H1 (cell line): ENCODE measurements at regions not wholly inside any gene's neighbourhood (a gene's known extent, or its start where the extent isn't known, plus 50 kb on each side); places are given as distances from the start of the nearest gene placed in this dataset.

Experiments used
- CTCF ChIA-PET: fragments of 300-600 bp; sonication (Branson Sonifier 250); formaldehyde crosslinking; loops from one replicate; lab custom pipeline; 2021; ENCODE audit not compliant: partially characterized antibody; lab: Charles Lee
- POLR2A ChIA-PET: fragments of 300-600 bp; sonication (Branson Sonifier 250); formaldehyde crosslinking; loops from one replicate; lab custom pipeline; 2021; ENCODE audit warnings: inconsistent platforms; ENCODE audit not compliant: partially characterized antibody; lab: Charles Lee
- DNase-seq, 2 experiments: peaks; one replicate each; pipeline versions ENCODE4 v3.0.0 to v3.0.0-alpha.2; 2010 to 2022; ENCODE audit warnings: low spot score in 2 of 2, low read depth in 1 of 2, mixed read lengths in 1 of 2
- FAIRE-seq: peaks from 2 replicates; lab custom pipeline; 2011; peaks lifted over from hg19 to GRCh38; lab: Jason Lieb, UNC
- H2AFZ ChIP-seq: 2 replicates; pipeline ENCODE4 v1.8.1; 2012; ENCODE audit warnings: low read length, inconsistent platforms
- H2AK5ac ChIP-seq: 2 replicates; pipeline ENCODE4 v1.6.1; 2013; ENCODE audit warnings: low read depth, low read length
- H2BK120ac ChIP-seq: replicated peaks from 2 replicates; pipeline ENCODE3; 2013; ENCODE audit warnings: low read depth, low read length, inconsistent platforms
- H2BK12ac ChIP-seq: 2 replicates; pipeline ENCODE4 v1.6.1; 2013; ENCODE audit warnings: low read depth, low read length
- H2BK15ac ChIP-seq: 2 replicates; pipeline ENCODE4 v1.6.1; 2013; ENCODE audit warnings: low read length
- H2BK20ac ChIP-seq: 2 replicates; pipeline ENCODE4 v1.6.1; 2013; ENCODE audit warnings: low read length
- H2BK5ac ChIP-seq: 2 replicates; pipeline ENCODE4 v1.6.1; 2013; ENCODE audit warnings: low read depth, low read length
- H3K14ac ChIP-seq: 2 replicates; pipeline ENCODE4 v1.6.1; 2013; ENCODE audit warnings: inconsistent platforms; ENCODE audit not compliant: insufficient read length
- H3K18ac ChIP-seq: 2 replicates; pipeline ENCODE4 v1.6.1; 2013; ENCODE audit warnings: low read length; ENCODE audit errors: extremely low read depth
- H3K23ac ChIP-seq: 2 replicates; pipeline ENCODE4 v1.6.1; 2013; ENCODE audit warnings: inconsistent platforms; ENCODE audit not compliant: insufficient read length
- H3K23me2 ChIP-seq: 2 replicates; pipeline ENCODE4 v1.6.1; 2013; ENCODE audit warnings: low read depth, low read length
- H3K27ac ChIP-seq: 2 replicates; pipeline ENCODE4 v1.6.1; 2011; ENCODE audit warnings: low read depth, low read length, inconsistent platforms
- H3K27me3 ChIP-seq, 4 experiments: replicated peaks in 1 of 4; 1 replicate in 1 of 4; 2 replicates in 3 of 4; pipeline versions ENCODE4 v1.6.1 to v1.8.1; 2011 to 2013; ENCODE audit warnings: low read length in 3 of 4, mild to moderate bottlenecking in 3 of 4, inconsistent platforms in 2 of 4, mixed read lengths in 2 of 4, moderate library complexity in 1 of 4; ENCODE audit not compliant: control insufficient read depth in 3 of 4, insufficient read depth in 3 of 4; ENCODE audit errors: extremely low read depth in 1 of 4
- H3K36me3 ChIP-seq, 4 experiments: 2 replicates each; pipeline versions ENCODE4 v1.6.1 to v1.8.1; 2011 to 2013; ENCODE audit warnings: mild to moderate bottlenecking in 4 of 4, low read length in 3 of 4, moderate library complexity in 2 of 4, control low read depth in 1 of 4, inconsistent platforms in 1 of 4; ENCODE audit not compliant: insufficient read depth in 4 of 4, control insufficient read depth in 2 of 4
- H3K4ac ChIP-seq: replicated peaks from 2 replicates; pipeline ENCODE3; 2013; ENCODE audit warnings: low read length, low read depth, mixed read lengths, inconsistent platforms; ENCODE audit not compliant: insufficient read length
- H3K4me1 ChIP-seq, 4 experiments: replicated peaks in 1 of 4; 1 replicate in 1 of 4; 2 replicates in 3 of 4; pipeline versions ENCODE4 v1.6.1 to v1.8.1; 2011 to 2013; ENCODE audit warnings: low read length in 3 of 4, inconsistent platforms in 2 of 4, mixed read lengths in 1 of 4; ENCODE audit not compliant: insufficient read depth in 4 of 4, control insufficient read depth in 3 of 4
- H3K4me2 ChIP-seq, 2 experiments: 2 replicates each; pipeline versions ENCODE4 v1.6.1 to v1.8.1; 2011 to 2013; ENCODE audit warnings: low read depth in 2 of 2, low read length in 2 of 2, control low read depth in 1 of 2, inconsistent platforms in 1 of 2, mild to moderate bottlenecking in 1 of 2; ENCODE audit not compliant: insufficient read depth in 1 of 2
- H3K4me3 ChIP-seq, 4 experiments: fragments of 200-600, 300-600 bp in 1 of 4; sonication (generic), shearing (Covaris generic), sonication (Bioruptor Twin) in 1 of 4; 2 replicates each; pipeline versions ENCODE4 v1.5.1 to v1.8.1; 2011 to 2016; ENCODE audit warnings: low read length in 4 of 4, low read depth in 3 of 4, control low read depth in 2 of 4, inconsistent platforms in 2 of 4, mild to moderate bottlenecking in 2 of 4, mixed read lengths in 1 of 4, moderate library complexity in 1 of 4; ENCODE audit not compliant: insufficient read depth in 2 of 4; ENCODE audit errors: extremely low read depth in 1 of 4
- H3K56ac ChIP-seq: replicated peaks from 2 replicates; pipeline ENCODE3; 2013; ENCODE audit warnings: low read depth, mild to moderate bottlenecking, mixed read lengths, low read length, inconsistent platforms; ENCODE audit not compliant: insufficient read length
- H3K79me1 ChIP-seq: 2 replicates; pipeline ENCODE4 v1.6.1; 2013; ENCODE audit warnings: low read depth, low read length, control low read depth
- H3K79me2 ChIP-seq, 2 experiments: 2 replicates each; pipeline versions ENCODE4 v1.6.1 to v1.8.1; 2012 to 2013; ENCODE audit warnings: low read length in 2 of 2, mild to moderate bottlenecking in 2 of 2, inconsistent platforms in 1 of 2; ENCODE audit not compliant: insufficient read depth in 2 of 2, control insufficient read depth in 1 of 2
- H3K9ac ChIP-seq, 4 experiments: replicated peaks in 1 of 4; 1 replicate in 1 of 4; 2 replicates in 3 of 4; pipeline versions ENCODE4 v1.6.1 to v1.8.1; 2011 to 2013; ENCODE audit warnings: low read depth in 3 of 4, low read length in 3 of 4, control low read depth in 2 of 4, mild to moderate bottlenecking in 2 of 4, moderate library complexity in 2 of 4, inconsistent platforms in 1 of 4; ENCODE audit errors: extremely low read depth in 1 of 4
- H3K9me3 ChIP-seq, 2 experiments: 2 replicates each; pipeline versions ENCODE4 v1.6.1 to v1.8.1; 2012 to 2013; ENCODE audit warnings: mild to moderate bottlenecking in 2 of 2, moderate library complexity in 2 of 2, control low read depth in 1 of 2, inconsistent platforms in 1 of 2, low read depth in 1 of 2, low read length in 1 of 2, mixed read lengths in 1 of 2; ENCODE audit not compliant: insufficient read depth in 2 of 2
- H4K20me1 ChIP-seq, 2 experiments: replicated peaks in 1 of 2; 2 replicates each; pipeline versions ENCODE3 to v1.8.1; 2011 to 2013; ENCODE audit warnings: inconsistent platforms in 2 of 2, low read length in 2 of 2, mild to moderate bottlenecking in 1 of 2; ENCODE audit not compliant: insufficient read depth in 2 of 2, control insufficient read depth in 1 of 2
- H4K5ac ChIP-seq: 2 replicates; pipeline ENCODE4 v1.6.1; 2013; ENCODE audit warnings: low read length, low read depth, mixed read lengths, inconsistent platforms; ENCODE audit not compliant: insufficient read length
- H4K8ac ChIP-seq: 2 replicates; pipeline ENCODE4 v1.8.0; 2013; ENCODE audit warnings: mild to moderate bottlenecking, moderate library complexity, low read length, inconsistent platforms; ENCODE audit not compliant: insufficient read depth; ENCODE audit errors: extremely low read depth
- H4K91ac ChIP-seq: replicated peaks from 2 replicates; pipeline ENCODE3; 2013; ENCODE audit warnings: low read length, mixed read lengths, inconsistent platforms; ENCODE audit not compliant: insufficient read length
- ASH2L ChIP-seq: fragments of 200-600, 300-600 bp; sonication (generic); IDR thresholded peaks from one replicate; pipeline ENCODE4 v1.7.1; 2017; ENCODE audit warnings: low read length
- BACH1 ChIP-seq: IDR thresholded peaks from 2 replicates; pipeline ENCODE4 v1.6.1; 2012; ENCODE audit warnings: low read length, improper control_type of control experiment
- CHD1 ChIP-seq: IDR thresholded peaks from 2 replicates; pipeline ENCODE4 v1.6.1; 2012; ENCODE audit warnings: low read depth, low read length, improper control_type of control experiment
- CHD2 ChIP-seq: IDR thresholded peaks from 2 replicates; pipeline ENCODE4 v1.6.1; 2012; ENCODE audit warnings: low read length, improper control_type of control experiment
- CTCF ChIP-seq, 3 experiments: IDR thresholded peaks; 1 replicate in 2 of 3; 2 replicates in 1 of 3; pipeline versions ENCODE4 v1.5.1 to v1.6.1; 2011; ENCODE audit warnings: low read length in 3 of 3, mild to moderate bottlenecking in 3 of 3, inconsistent platforms in 2 of 3, low read depth in 1 of 3, moderate library complexity in 1 of 3; ENCODE audit not compliant: insufficient read depth in 1 of 3; ENCODE audit errors: control extremely low read depth in 1 of 3
- EZH2 ChIP-seq: fragments of 200-600 bp; sonication (generic); IDR thresholded peaks from 2 replicates; pipeline ENCODE4 v1.7.1; 2012; ENCODE audit warnings: low read depth, mild to moderate bottlenecking, moderate library complexity, low read length, inconsistent platforms; ENCODE audit not compliant: severe bottlenecking
- JUN ChIP-seq: IDR thresholded peaks from 2 replicates; pipeline ENCODE4 v1.6.1; 2011; ENCODE audit warnings: low read depth, mild to moderate bottlenecking, improper control_type of control experiment, low read length
- MAX ChIP-seq: IDR thresholded peaks from 2 replicates; pipeline ENCODE4 v1.6.1; 2012; ENCODE audit warnings: inconsistent platforms
- POLR2AphosphoS5 ChIP-seq: IDR thresholded peaks from 2 replicates; pipeline ENCODE4 v1.6.1; 2011; ENCODE audit warnings: low read depth, low read length
- RFX5 ChIP-seq: IDR thresholded peaks from 2 replicates; pipeline ENCODE4 v1.6.1; 2011; ENCODE audit warnings: low read depth, low read length, improper control_type of control experiment, borderline replicate concordance
- RXRA ChIP-seq: IDR thresholded peaks from 2 replicates; pipeline ENCODE4 v1.6.1; 2011; ENCODE audit warnings: low read depth, mild to moderate bottlenecking, low read length, moderate library complexity; ENCODE audit not compliant: insufficient read depth
- TCF12 ChIP-seq: IDR thresholded peaks from 2 replicates; pipeline ENCODE4 v1.6.1; 2011; ENCODE audit warnings: low read depth, mild to moderate bottlenecking, low read length
- ZNF274 ChIP-seq: IDR thresholded peaks from 2 replicates; pipeline ENCODE4 v1.7.0; 2012; ENCODE audit warnings: low read length, borderline replicate concordance; ENCODE audit errors: extremely low read depth
- WGBS, 2 experiments: shearing (Covaris generic) in 1 of 2; methylation state at CpG; one replicate each; pipeline versions ENCODE4 v1.1.6 to v1.1.7; 2013 to 2015; ENCODE audit warnings: low lambda C conversion rate in 2 of 2, mixed read lengths in 2 of 2, inconsistent platforms in 1 of 2, low coverage in 1 of 2, missing lambda C conversion rate in 1 of 2; ENCODE audit not compliant: insufficient replicate concordance in 2 of 2, insufficient coverage in 1 of 2, insufficient read length in 1 of 2; ENCODE audit errors: extremely low coverage in 1 of 2, missing lambda C conversion rate in 1 of 2; 5-methylcytosine and 5-hydroxymethylcytosine counted together

- no peak overlapping the region for H3K4ac ChIP-seq
- DNase-seq = no peak
- no peak overlapping the region for H4K8ac ChIP-seq
- H3K4me1 ChIP-seq = peaks cover 0 to 3% (median 2%) of the 10 kb centered on the region in 4 experiments; a peak in 3 of 7 replicates
- H3K56ac ChIP-seq = no peak overlapping the region
- no peak overlapping the region for H3K4me3 ChIP-seq
- TF ChIP-seq ZNF274 (no peak), CHD1 (no peak), MAX (no peak), EZH2 (no peak), JUN (no peak), POLR2AphosphoS5 (no peak), CTCF (IDR thresholded peaks at IDR 0.05; ENCODE audit: control extremely low read depth in 1 of 3, insufficient read depth in 1 of 3, low read depth in 1 of 3, low read length in 3 of 3) (no peak), BACH1 (no peak), CHD2 (no peak), RFX5 (no peak), TCF12 (no peak), RXRA (no peak), ASH2L (no peak)
- TF ChIP-seq, all 59 proteins: peak for 0
- no peak overlapping the region for H2AFZ ChIP-seq
- H2BK12ac ChIP-seq = no peak overlapping the region
- H3K23ac ChIP-seq = no peak overlapping the region
- H3K36me3 ChIP-seq = no peaks in the 10 kb centered on the region
- no peak overlapping the region for H2BK5ac ChIP-seq
- ChIA-PET POLR2A (no interaction called here), CTCF (interaction anchor here (0.7 to 1.6 kb wide), 3 partner anchors 8 to 46 kb away, joined by 3 to 6 read pairs (median 3); no protein-coding TSS in a partner anchor)
- H3K14ac ChIP-seq = no peak overlapping the region
- H3K9me3 ChIP-seq = no peaks in the 10 kb centered on the region
- H3K9ac ChIP-seq = no peak overlapping the region
- no peak overlapping the region for H4K5ac ChIP-seq
- H4K20me1 ChIP-seq = no peaks in the 10 kb centered on the region
- no peaks in the 10 kb centered on the region for H3K79me2 ChIP-seq
- H3K4me2 ChIP-seq = peak overlapping the region in 1 of 2 experiments; percentile 48; a peak in 1 of 4 replicates
- no peak overlapping the region for H2BK15ac ChIP-seq
- H2AK5ac ChIP-seq = no peak overlapping the region
- peaks cover 0 to 1% (median 0%) of the 10 kb centered on the region in 4 experiments; a peak in 1 of 7 replicates for H3K27me3 ChIP-seq
- H4K91ac ChIP-seq = no peak overlapping the region
- no peak overlapping the region for H3K27ac ChIP-seq
- H3K18ac ChIP-seq = no peak overlapping the region
- WGBS, 2 experiments = 87% methylated on average over 5 of the region's 5 CpGs; no CpG with 5 or more reads in 1 of the 2 experiments
- H2BK120ac ChIP-seq = no peak overlapping the region
- FAIRE-seq = no peak
- no peak overlapping the region for H2BK20ac ChIP-seq
- H3K79me1 ChIP-seq = no peaks in the 10 kb centered on the region
- H3K23me2 ChIP-seq = no peaks in the 10 kb centered on the region
Observed at GRCh38 chr3:65079560-65079959, 391.8 kb upstream of the ADAMTS9 start.
